Retinal pigment epithelial cell (primary cell): ENCODE measurements at regions not wholly inside any gene's neighbourhood (a gene's known extent, or its start where the extent isn't known, plus 50 kb on each side); places are given as distances from the start of the nearest gene placed in this dataset.

Experiments
- DNase-seq: peaks from one replicate; pipeline ENCODE4 v3.0.0-alpha.2; 2010; ENCODE audit warnings: low read depth
- H3K4me3 ChIP-seq: 2 replicates; pipeline ENCODE4 v1.5.1; 2011; ENCODE audit warnings: mild to moderate bottlenecking, low read length, control low read depth, moderate library complexity
- CTCF ChIP-seq: conservative IDR thresholded peaks from 2 replicates; pipeline ENCODE4 v1.5.1; 2011; ENCODE audit warnings: low read depth, low read length, control low read depth, inconsistent platforms

- no peak for DNase-seq
- no peak overlapping the region for H3K4me3 ChIP-seq
- no peak for TF ChIP-seq CTCF
Measured at GRCh38 chr17:73956595-73957465, 246.6 kb upstream of the RPL38 start.

GRCh38 chr17:73957564-73957963 is 245.9 kb upstream of the RPL38 start:
- DNase-seq = no peak
- no peak overlapping the region for H3K4me3 ChIP-seq
- TF ChIP-seq CTCF = no peak

- DNase-seq = no peak
- TF ChIP-seq CTCF = no peak
- no peak overlapping the region for H3K4me3 ChIP-seq
Measured at GRCh38 chr17:73958453-73958852, 245.0 kb upstream of the RPL38 start.

- no peak overlapping the region for H3K4me3 ChIP-seq
- DNase-seq = no peak
- no peak for TF ChIP-seq CTCF
Measured at GRCh38 chr17:73960469-73960868, 243.0 kb upstream of the RPL38 start.

- no peak for DNase-seq
- TF ChIP-seq CTCF = no peak
- no peak overlapping the region for H3K4me3 ChIP-seq
Measured at GRCh38 chr17:73962308-73962707, 241.2 kb upstream of the RPL38 start.

GRCh38 chr17:73968680-73969079 is 234.8 kb upstream of the RPL38 start:
- TF ChIP-seq CTCF = no peak
- H3K4me3 ChIP-seq = no peak overlapping the region
- DNase-seq = no peak

- no peak for DNase-seq
- H3K4me3 ChIP-seq = no peak overlapping the region
- TF ChIP-seq CTCF = no peak
Measured at GRCh38 chr17:73969956-73970355, 233.5 kb upstream of the RPL38 start.
